Neural progenitor cell (in vitro differentiated cells): ENCODE measurements at regions not wholly inside any gene's neighbourhood (a gene's known extent, or its start where the extent isn't known, plus 50 kb on each side); places are given as distances from the start of the nearest gene placed in this dataset.

Experiments
- CTCF ChIP-seq: fragments of 200-600 bp; sonication (generic); IDR thresholded peaks from 2 replicates; pipeline ENCODE4 v1.5.1; 2017; ENCODE audit warnings: antibody characterized with exemption, mild to moderate bottlenecking
- EZH2 ChIP-seq: fragments of 200-600 bp; sonication (generic); IDR thresholded peaks from 2 replicates; pipeline ENCODE4 v1.6.1; 2017; ENCODE audit warnings: antibody characterized with exemption, mild to moderate bottlenecking, moderate library complexity

- no peak for TF ChIP-seq CTCF
- TF ChIP-seq EZH2 = no peak
Observed at GRCh38 chr4:100778431-100778830, 260.6 kb upstream of the EMCN start.
